SK-MEL-5 (cell line): ENCODE measurements at regions not wholly inside any gene's neighbourhood (a gene's known extent, or its start where the extent isn't known, plus 50 kb on each side); places are given as distances from the start of the nearest gene placed in this dataset.

Experiments used
- DNase-seq: peaks from one replicate; pipeline ENCODE4 v3.0.0-alpha.2; 2016; ENCODE audit warnings: low read depth, low spot score
- in situ Hi-C: cut with HindIII; loops from 2 replicates; pipeline ENCODE4 v1.10.0; 2016; ENCODE audit warnings: low sequenced_read_pairs, high pct_unique_total_duplicates, low pct_unique_long_range_greater_than_20kb

DNA sequence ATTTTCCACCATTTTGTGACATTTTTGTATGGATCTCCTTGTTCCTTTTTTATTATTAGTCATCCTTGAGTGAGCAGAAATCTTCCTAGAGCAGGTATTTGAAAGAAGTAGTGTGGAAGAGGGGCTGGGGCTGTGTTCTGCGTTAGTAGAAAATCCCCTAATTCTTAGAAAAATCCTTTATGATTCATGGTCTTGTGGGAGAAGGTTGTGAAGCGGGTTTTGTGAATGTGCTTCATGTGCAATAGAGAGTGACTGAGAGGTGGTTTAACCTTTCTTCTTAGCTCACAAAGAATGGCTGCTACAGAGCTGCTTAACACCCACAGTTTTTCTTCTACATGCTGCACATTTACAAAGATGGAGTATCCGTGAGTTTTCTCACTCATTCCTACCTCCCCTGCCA lies 220.5 kb downstream of the IDS start:
- DNase-seq: no peak
- in situ Hi-C loops: no loop called here

DNA sequence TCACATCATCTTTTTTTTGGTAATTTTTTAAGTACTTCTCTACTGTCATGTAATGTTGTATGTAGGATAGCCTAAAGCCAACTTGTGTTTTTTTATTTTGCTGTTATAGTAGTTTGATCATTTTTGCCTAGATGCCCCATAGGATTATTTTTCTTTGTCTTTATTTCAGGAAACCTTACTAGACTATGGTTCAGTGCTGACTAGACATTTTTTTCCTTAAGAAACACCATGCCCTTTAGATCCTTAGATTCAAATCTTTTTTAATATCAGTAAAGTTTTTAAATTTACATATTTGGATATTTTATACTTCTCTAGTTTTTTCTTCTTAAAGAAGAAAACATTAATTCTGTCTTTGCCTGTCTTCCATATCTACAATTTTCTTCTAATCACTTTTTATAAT lies 221.3 kb downstream of the IDS start:
- no peak for DNase-seq
- in situ Hi-C loops: no loop called here

DNA sequence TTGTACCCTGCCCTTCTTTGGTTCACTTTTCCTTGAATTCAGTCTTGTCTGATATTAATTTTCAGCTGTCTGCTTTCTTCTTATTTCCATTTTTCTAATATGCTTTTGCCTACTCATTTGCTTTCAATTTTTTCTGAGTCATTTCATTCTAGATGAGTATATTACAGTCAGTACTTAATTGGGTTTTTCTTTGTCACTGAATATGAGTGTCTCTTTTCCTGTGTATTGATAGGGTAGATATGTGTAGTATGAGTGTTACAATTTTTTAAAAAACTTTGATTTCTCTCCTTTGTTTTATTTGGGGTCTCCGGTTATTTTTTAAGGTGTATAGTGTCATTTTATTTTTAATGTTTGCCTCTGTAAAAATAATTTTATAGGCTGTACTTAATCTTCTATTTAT lies 222.2 kb downstream of the IDS start:
- in situ Hi-C loops: no loop called here
- DNase-seq: no peak

DNA sequence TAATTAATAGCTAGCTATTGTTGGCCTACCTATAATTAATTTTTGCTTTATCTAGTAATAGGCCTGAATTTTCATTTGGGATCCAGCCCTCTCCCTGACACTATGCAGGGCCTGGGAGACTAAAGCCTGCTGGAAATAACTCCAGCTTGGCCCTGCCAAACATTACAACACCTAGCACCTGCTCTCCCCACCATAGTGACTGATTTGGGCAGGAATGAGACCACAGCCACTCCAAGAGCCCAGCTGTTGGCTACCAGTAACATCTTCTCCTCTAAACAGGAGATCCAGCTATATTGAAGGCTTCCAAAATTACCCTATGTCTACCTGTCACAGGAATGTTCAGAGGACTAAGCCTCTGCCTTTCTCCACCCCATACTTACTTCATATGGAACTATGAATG lies 225.1 kb downstream of the IDS start:
- in situ Hi-C loops: no loop called here

DNA sequence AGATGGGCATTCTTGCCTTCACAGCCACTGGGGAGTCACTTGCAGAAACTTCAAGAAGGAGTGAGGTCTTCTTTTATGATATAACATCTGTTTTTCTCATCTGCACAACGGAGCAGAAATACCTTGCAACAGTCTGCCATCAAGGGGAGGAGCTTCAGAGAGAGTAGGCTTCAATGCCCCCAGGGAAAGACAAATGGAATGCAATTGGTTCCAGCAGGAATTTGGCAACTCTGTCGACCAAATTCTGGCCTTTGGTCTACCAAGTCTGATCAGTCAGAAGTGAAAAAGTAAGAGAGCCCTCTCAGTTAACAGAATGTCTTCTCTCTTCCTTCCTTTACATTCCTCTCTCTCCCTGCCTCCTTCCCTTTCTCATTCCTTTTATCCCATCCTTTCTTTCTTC lies 229.3 kb downstream of the IDS start:
- in situ Hi-C loops: no loop called here

More for the DNA sequence above, 225.1 kb downstream of the IDS start:
- DNase-seq: no peak

DNA sequence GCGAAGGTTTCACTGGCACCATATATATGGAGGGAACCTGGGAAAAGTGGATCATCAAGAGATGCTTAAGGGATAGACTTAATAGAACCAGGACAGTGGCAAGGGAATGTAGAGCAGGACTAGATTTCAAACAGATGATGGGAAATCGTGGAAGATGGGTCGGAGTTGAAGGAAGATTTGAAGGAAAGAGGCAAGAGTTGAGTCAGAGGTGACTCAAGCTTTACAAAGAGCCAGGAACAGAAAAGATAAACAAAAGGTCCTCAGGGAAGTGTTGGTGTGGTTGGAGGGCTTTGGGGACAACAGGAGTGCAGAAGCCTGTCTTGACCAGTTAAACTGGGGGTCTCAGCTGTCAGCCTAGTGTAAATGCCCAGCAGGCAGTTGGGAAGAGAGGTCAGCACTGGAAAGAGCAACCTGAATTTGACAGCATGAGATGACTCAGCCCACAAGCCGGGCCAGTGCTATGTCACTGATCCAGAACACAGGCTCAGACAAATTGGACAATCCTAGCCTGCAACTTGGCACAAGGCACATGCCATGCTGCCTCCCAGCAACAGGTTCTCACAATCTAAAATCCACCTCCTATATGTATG lies 230.5 kb downstream of the IDS start:
- no peak for DNase-seq
- in situ Hi-C loops: no loop called here

More for the DNA sequence above, 229.3 kb downstream of the IDS start:
- DNase-seq: no peak

DNA sequence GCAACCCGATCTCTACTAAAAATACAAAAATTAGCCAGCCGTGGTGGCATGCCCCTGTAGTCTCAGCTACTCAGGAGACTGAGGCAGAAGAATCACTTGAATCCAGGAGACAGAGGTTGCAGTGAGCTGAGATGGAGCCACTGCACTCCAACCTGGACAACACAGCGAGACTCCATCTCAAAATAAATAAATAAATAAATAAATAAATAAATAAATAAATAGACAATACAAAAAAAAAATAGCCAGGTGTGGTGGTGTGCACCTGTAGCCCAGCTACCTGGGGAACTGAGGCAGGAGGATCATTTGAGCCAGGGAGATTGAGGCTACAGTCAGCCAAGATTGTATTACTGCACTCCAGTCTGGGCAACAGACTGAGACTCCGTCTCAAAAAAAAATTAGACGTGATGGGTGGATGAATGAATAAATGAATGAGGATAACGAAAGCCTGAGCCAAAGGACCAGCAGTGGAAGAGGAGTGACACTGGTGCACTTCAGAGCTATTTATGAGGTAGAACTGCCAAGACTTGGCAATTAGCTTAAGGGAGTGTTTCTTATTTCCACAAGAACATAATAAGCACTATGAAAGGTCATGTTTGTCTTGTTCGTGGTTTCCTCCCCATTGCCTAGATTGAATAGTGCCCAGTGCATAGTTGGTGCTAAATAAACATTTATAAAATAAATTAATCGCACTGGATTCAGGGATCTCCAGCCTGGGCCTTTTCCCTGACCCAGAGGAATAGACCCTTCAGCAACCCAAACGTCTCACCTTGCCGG lies 232.2 kb downstream of the IDS start:
- in situ Hi-C loops: no loop called here
- no peak for DNase-seq

DNA sequence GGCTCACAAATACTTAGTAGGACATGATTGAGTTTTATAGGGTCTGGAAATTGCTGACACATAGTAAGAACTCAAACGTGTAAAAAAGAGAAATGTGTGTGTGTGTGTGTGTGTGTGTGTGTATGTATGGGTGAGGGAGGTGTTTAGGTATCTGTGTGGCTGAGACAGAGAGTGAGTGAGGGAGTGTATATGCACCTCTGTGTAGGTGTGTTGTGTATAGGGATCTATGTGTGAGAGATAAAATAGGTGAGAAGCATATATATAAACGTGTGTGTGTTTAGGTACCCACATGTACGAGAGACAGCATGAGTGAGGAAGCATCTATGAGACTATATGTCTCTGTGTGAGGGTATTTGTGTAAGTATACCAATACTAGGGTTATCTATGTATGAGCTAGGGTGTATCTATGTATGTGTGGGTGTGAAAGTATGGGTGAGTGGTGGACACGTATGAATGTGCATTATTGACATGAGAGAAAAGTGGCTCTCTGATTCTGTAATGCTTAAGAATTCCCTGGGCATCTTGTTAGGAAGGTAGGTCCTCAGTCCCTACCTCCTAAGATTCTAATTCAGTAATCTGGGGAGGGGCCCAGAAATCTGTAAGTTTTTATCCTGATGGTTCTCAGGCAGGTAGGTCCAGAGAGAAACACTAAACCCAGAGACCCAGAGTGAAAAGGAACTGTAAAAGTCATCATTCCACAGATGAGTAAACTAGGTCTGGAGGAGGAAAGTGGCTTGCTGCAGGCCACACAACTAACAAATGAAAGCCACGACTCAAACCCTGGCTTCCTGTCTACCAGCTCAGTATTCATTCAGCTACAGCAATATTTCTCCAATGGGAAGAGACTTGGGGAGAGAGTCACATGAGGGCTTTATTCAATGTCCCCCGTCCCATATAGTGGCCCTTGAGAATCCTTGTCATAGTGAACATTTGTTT lies 237.0 kb downstream of the IDS start:
- in situ Hi-C loops: no loop called here
- no peak for DNase-seq

DNA sequence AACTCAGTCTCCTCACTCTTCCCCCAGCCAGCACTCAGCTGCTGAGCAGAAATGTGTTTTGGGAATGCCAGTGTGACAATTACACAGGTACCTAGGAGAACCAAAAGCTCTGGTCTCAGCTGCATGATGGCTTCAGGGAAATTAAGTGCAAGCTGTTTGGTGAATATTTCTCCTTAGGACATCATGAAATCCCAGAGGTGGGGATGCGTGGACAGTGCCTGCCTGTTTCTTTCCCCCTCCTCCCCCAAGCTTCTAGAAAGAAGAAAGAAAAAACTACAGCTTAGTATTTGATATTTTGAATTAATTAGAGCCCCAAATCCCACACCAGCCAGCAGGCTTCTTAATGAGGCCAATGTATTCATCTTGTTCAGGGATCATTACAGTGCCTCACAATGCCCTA lies 243.0 kb downstream of the IDS start:
- no peak for DNase-seq
- in situ Hi-C loops: no loop called here

DNA sequence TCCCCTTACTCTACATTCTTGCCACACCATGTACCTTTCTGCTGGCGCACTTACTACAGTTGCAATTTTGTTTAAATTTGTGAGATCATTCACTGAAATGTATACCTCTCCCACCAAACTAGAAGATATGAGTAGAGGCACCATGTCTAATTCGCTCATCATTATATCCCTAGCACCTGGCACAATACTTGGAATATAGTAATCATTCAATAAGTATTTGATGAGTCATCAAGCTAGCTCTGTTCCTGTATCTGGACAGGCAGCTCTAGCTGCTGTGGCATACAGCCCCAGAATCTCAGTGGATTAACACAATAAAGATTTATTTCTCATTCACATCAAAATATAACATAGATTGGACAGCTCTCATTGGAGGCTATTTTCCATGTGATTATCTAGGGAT lies 245.9 kb downstream of the IDS start:
- in situ Hi-C loops: no loop called here
- DNase-seq: no peak

DNA sequence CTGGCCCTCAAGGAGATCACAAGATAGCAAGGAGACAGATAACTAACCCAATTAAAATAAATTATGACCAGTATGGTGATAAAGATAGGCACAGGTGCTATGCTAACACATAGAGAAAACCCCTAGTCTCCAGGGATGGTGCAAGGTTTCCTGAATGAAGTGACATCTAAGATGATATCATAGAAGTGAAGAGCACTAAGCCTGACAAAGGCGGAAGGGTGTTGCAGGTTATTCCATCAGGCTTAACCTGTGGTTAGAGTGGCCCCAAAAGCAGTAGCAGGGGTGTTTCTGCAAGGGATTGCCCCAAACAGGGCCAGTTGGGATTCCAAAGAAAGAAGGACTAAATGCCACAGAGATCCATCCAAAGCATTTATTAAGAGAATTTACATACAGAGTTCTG lies 249.2 kb downstream of the IDS start:
- in situ Hi-C loops: no loop called here
- DNase-seq: no peak

DNA sequence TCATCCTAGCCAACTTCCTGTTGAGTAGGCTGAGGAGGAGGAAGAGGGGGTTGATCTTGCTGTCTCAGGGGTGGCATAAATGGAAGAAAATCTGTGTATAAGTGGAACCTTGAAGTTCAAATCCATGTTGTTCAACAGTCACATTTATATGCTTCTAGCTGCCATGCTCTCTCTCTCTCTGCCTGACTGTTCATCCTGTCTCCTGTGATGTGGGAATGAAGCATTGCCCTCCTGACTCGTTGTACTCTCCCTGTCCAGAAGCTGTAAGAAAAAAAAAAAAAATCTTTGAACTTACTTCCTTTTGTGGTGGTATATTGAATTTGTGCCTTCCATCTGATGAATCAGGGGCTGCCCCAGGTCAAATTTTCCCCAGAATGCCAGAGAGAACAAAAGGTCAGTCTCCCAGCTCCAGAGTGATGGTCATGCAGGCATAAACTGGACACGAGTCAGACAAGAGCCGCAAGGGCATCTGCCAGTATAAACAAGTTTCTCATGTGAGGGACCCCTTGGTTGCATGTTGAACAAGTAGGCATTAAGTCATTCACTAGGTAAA lies 257.0 kb downstream of the IDS start:
- DNase-seq: peak; percentile 37
- in situ Hi-C loops: no loop called here

DNA sequence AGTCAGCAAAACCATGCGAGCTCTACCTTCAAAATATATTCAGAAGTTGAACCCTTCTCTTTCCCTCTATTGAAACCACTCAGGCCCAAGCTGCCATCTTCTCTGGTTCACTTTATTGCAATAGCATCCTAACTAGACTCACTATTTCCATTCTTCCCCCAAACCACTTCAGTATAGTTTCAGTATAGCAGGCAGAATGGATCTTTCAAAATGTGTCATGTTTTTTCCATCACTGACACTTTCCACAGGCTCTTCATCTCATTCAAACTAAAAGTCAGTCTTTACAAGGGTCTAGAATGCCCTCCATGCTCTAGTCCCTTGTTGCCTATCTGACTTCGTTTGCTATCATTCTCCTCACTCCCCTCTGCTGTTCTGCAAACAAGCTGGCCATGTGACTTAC lies 274.4 kb downstream of the IDS start:
- DNase-seq: no peak
- in situ Hi-C loops: no loop called here

DNA sequence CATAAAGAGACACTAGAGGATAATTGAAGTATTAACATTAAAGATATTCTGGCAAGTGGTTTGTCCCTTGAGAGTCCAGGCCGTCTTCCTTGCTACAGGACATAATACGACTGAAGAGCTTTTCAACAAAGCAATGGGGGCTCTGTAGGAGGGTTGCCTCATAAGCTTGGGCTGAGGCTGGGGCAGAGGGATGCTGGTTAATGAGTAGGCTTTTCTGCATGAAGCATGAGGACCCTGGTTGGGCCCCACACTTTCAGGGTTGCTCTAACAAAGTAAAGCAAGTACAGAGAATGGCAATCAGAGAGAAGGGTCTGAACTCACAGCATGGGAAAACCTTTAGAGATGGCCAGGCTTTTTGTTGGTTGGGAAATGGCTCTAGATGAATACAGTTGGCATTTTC lies 281.3 kb downstream of the IDS start:
- no peak for DNase-seq
- in situ Hi-C loops: no loop called here

DNA sequence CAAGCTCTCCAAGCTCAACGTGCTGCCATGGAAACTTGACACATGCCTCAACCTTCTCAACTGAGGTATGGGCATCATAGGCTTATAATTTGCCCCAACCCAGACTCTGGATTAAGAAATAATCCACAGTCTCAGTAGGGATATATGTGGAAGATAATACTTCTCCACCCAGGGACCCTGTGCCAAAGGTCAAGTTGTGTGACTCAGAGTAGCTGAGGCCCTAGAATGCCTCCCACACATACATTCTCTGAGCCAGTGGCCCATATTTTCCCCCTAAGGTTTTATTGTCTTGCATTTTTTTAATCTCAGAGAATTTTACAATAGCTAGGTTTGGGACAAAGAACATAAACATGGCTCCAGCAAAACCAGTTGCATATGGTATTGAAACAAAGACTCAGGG lies 283.1 kb downstream of the IDS start:
- in situ Hi-C loops: no loop called here
- DNase-seq: no peak

DNA sequence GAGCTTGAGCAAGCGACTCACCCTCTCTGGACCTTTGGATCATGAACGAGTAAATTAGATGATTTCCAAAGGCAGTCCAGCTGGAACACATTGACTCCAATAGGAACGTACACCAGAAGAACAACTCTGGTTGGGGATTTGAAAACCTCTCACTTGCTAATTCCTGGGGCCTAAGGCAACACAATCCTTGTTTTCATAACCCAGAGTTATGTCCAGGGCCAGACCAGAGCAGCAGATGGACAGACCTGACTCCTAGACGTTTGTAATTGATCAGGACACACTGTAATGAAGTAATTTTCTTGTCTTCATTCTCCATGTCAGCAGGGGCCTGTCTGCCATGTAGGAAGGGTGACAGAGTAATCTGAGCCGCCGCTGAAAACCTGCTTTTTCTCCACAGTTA lies 283.9 kb downstream of the IDS start:
- no peak for DNase-seq
- in situ Hi-C loops: no loop called here

DNA sequence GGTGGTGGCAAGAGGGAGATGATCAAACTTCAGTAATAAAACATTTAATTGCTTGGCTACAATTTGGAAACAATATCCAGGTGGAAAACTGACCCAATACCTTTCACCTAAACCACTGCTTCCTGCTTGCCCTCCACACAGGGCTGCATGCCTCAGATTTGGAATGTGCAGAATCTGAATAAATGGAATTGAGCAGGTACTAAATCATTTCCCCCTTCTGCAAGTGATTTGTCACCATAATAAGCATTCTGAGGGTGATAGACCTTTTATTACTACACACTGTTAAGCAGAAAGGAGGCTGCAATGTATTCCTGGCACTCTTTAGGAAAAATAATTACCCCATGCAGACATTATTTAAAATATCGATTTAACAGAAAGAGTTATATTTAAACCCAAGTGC lies 291.8 kb downstream of the IDS start:
- in situ Hi-C loops: no loop called here
- DNase-seq: no peak

DNA sequence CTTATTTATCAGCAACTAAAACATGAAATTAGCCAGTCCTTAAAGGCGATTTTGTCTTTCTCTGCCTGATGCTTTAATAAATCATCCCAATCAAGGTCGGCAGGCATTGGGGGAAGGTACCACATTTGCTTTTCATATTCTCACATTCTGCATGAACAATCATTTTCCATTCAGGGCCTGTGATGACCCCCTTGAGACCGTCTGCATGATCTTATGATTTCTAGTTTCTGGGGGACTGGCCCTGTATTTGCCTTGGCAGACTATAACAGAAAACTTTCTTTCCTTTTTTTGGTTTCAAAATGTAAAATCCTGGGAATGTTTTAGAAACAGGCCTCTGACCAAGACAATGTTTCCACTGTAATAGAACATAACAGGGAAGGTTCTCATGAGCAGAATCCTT lies 296.8 kb downstream of the IDS start:
- DNase-seq: no peak
- in situ Hi-C loops: no loop called here
